HEK293T (cell line): ENCODE measurements at regions not wholly inside any gene's neighbourhood (a gene's known extent, or its start where the extent isn't known, plus 50 kb on each side); places are given as distances from the start of the nearest gene placed in this dataset.
A peak's percentile ranks its signal among the peaks of the same experiment; 100 is the strongest.

ENCODE experiments used
- CTCF ChIA-PET: fragments of 350-600 bp; formaldehyde crosslinking; extraction: SDS; loops from one replicate; lab custom pipeline; 2021; ENCODE audit warnings: antibody characterized with exemption, inconsistent platforms; lab: Yijun Ruan, JAX
- POLR2A ChIA-PET: fragments of 350-600 bp; formaldehyde crosslinking; extraction: SDS; loops from one replicate; lab custom pipeline; 2020; ENCODE audit warnings: antibody characterized with exemption, inconsistent platforms; lab: Yijun Ruan, JAX
- DNase-seq: peaks from one replicate; pipeline ENCODE4 v3.0.0; 2012; ENCODE audit warnings: mixed read lengths; ENCODE audit errors: extremely low spot score
- ARNT ChIP-seq: fragments of 450-650 bp; IDR thresholded peaks from 2 replicates; pipeline ENCODE4 v1.6.1; 2017; ENCODE audit warnings: mild to moderate bottlenecking
- BHLHE40 ChIP-seq: fragments of 450-650 bp; IDR thresholded peaks from 2 replicates; pipeline ENCODE4 v1.6.1; 2016; ENCODE audit warnings: mild to moderate bottlenecking, moderate library complexity, borderline replicate concordance
- CTBP1 ChIP-seq: fragments of 450-650 bp; IDR thresholded peaks from 2 replicates; pipeline ENCODE4 v1.6.1; 2016; ENCODE audit warnings: borderline replicate concordance
- ELF4 ChIP-seq: fragments of 450-650 bp; IDR thresholded peaks from 2 replicates; pipeline ENCODE4 v1.6.1; 2017; ENCODE audit warnings: antibody characterized with exemption
- FOXA1 ChIP-seq: fragments of 450-650 bp; IDR thresholded peaks from 2 replicates; pipeline ENCODE4 v1.6.1; 2016; ENCODE audit warnings: mild to moderate bottlenecking
- FOXK2 ChIP-seq: fragments of 450-650 bp; IDR thresholded peaks from 2 replicates; pipeline ENCODE4 v1.6.1; 2016; ENCODE audit warnings: mild to moderate bottlenecking
- FOXM1 ChIP-seq: fragments of 450-650 bp; IDR thresholded peaks from 2 replicates; pipeline ENCODE4 v1.6.1; 2017; ENCODE audit warnings: mild to moderate bottlenecking, borderline replicate concordance
- HDGF ChIP-seq: fragments of 450-650 bp; IDR thresholded peaks from 2 replicates; pipeline ENCODE4 v1.6.1; 2017; ENCODE audit warnings: antibody characterized with exemption, borderline replicate concordance
- L3MBTL2 ChIP-seq: fragments of 450-650 bp; conservative IDR thresholded peaks from 2 replicates; pipeline ENCODE4 v1.6.1; 2016; ENCODE audit warnings: mild to moderate bottlenecking
- LEF1 ChIP-seq: fragments of 450-650 bp; IDR thresholded peaks from 2 replicates; pipeline ENCODE4 v1.6.1; 2017; ENCODE audit warnings: mild to moderate bottlenecking, borderline replicate concordance
- NFRKB ChIP-seq: fragments of 450-650 bp; IDR thresholded peaks from 2 replicates; pipeline ENCODE4 v1.6.1; 2016; ENCODE audit warnings: mild to moderate bottlenecking, moderate library complexity
- SP1 ChIP-seq: fragments of 450-650 bp; IDR thresholded peaks from 2 replicates; pipeline ENCODE4 v1.6.1; 2017
- SUZ12 ChIP-seq: fragments of 450-650 bp; IDR thresholded peaks from 2 replicates; pipeline ENCODE4 v1.6.1; 2016; ENCODE audit warnings: mild to moderate bottlenecking
- TARDBP ChIP-seq: fragments of 450-650 bp; IDR thresholded peaks from 2 replicates; pipeline ENCODE4 v1.6.1; 2016
- ZNF384 ChIP-seq: fragments of 450-650 bp; IDR thresholded peaks from 2 replicates; pipeline ENCODE4 v1.6.1; 2016
- TF ChIP-seq, protein P1 (sequence below): fragments of 450-650 bp; IDR thresholded peaks from 2 replicates; pipeline ENCODE4 v1.6.1; 2016

DNA sequence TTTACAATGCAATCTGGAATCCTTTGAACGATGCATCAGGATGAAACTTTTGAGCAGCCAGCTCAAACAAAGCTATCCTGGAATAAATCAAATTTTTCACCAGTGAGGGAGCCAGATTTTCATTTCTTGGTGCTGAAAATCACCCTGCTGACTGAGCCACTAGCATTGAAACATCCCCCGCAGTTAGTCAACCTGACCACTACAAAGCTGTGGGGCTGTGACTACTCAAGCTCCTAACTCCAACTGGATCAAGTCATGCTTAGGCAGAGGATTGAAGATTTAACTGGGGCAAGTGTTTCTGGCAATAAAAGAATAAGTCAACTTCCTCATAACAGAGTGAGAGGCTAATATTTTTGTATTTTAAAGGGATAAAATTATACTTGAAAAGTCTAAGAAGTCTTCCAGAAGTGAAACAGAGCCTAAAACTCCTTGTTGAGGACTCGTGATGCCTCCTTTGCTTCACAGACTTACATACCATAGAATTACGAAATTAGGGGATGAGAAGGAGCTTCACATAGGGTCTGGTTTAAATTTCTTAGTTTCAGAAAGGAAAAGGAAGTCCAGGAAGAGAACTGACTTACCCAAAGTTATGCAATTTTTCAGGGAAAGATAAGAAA, 177.8 kb downstream of the SERPINI1 start:
- peak; percentile 39 for DNase-seq
- ChIA-PET POLR2A (no interaction called here), CTCF (interaction anchor here (0.5 to 0.6 kb wide), 2 partner anchors 14 to 1607 kb away, joined by 3 to 4 read pairs; no protein-coding TSS in a partner anchor)
- TF ChIP-seq L3MBTL2, result no peak
- TF ChIP-seq, protein P1, sequence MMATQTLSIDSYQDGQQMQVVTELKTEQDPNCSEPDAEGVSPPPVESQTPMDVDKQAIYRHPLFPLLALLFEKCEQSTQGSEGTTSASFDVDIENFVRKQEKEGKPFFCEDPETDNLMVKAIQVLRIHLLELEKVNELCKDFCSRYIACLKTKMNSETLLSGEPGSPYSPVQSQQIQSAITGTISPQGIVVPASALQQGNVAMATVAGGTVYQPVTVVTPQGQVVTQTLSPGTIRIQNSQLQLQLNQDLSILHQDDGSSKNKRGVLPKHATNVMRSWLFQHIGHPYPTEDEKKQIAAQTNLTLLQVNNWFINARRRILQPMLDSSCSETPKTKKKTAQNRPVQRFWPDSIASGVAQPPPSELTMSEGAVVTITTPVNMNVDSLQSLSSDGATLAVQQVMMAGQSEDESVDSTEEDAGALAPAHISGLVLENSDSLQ, result no peak
- no peak for TF ChIP-seq TARDBP
- no peak for TF ChIP-seq FOXM1
- no peak for TF ChIP-seq BHLHE40
- no peak for TF ChIP-seq ARNT
- TF ChIP-seq SP1, result no peak
- TF ChIP-seq ELF4, result no peak
- no peak for TF ChIP-seq ZNF384
- TF ChIP-seq LEF1, result no peak
- TF ChIP-seq CTBP1, result no peak
- no peak for TF ChIP-seq NFRKB
- no peak for TF ChIP-seq HDGF
- no peak for TF ChIP-seq FOXA1

DNA sequence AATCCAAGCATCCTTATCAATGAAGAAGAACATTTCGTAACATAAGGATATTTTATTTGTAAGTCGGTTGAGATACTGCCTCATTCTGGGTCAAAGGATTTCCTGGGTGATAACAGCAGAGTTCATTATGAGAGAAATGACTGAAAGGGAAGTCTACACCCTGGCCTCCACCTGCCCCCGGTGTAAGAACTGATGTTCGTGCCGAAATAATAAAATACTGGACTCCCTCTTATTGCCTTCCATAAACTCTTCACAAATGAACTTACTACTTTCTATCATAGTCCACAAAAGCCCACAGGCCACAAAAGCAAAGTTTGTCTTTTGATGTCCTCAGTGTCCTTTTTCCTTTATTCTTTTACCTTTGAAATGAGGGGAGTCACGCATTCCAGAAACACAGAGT, 174.4 kb downstream of the SERPINI1 start:
- TF ChIP-seq ARNT, result no peak
- no peak for TF ChIP-seq FOXM1
- TF ChIP-seq BHLHE40, result no peak
- TF ChIP-seq SP1, result no peak
- TF ChIP-seq CTBP1, result no peak
- no peak for TF ChIP-seq L3MBTL2
- TF ChIP-seq FOXK2, result no peak
- no peak for DNase-seq
- CTCF ChIA-PET, result no interaction called here
- POLR2A ChIA-PET, result interaction anchor here (0.9 kb wide), 1 partner anchor 14 kb away, joined by 3 read pairs; no protein-coding TSS in a partner anchor

- ChIA-PET CTCF (interaction anchor here (0.7 kb wide), 1 partner anchor 514 kb away, joined by 3 read pairs; no protein-coding TSS in a partner anchor), POLR2A (interaction anchor here (0.9 kb wide), 1 partner anchor 13 kb away, joined by 3 read pairs; no protein-coding TSS in a partner anchor)
- TF ChIP-seq FOXM1, result no peak
- no peak for TF ChIP-seq LEF1
- no peak for TF ChIP-seq HDGF
- TF ChIP-seq CTBP1, result no peak
- TF ChIP-seq, protein P1, result no peak
- no peak for TF ChIP-seq TARDBP
- TF ChIP-seq SUZ12, result no peak
- TF ChIP-seq L3MBTL2, result no peak
- TF ChIP-seq ZNF384, result no peak
- no peak for TF ChIP-seq SP1
- TF ChIP-seq FOXA1, result no peak
- no peak for TF ChIP-seq NFRKB
- TF ChIP-seq BHLHE40, result no peak
- no peak for TF ChIP-seq ARNT
- no peak for TF ChIP-seq ELF4
- no peak for TF ChIP-seq FOXK2
- no peak for DNase-seq
Observed at GRCh38 chr3:167909504-167909896, 174.0 kb downstream of the SERPINI1 start.

- POLR2A ChIA-PET, result interaction anchor here (0.9 kb wide), 1 partner anchor 13 kb away, joined by 3 read pairs; no protein-coding TSS in a partner anchor
- CTCF ChIA-PET, result interaction anchor here (0.7 kb wide), 2 partner anchors 28 to 513 kb away, joined by 3 to 4 read pairs; no protein-coding TSS in a partner anchor
- no peak for DNase-seq
- TF ChIP-seq TARDBP (no peak), NFRKB (no peak), HDGF (no peak)
- TF ChIP-seq, protein P1, result no peak
Observed at GRCh38 chr3:167908746-167909503, 173.4 kb downstream of the SERPINI1 start.

- CTCF ChIA-PET, result interaction anchor here (0.7 kb wide), 1 partner anchor 28 kb away, joined by 4 read pairs; no protein-coding TSS in a partner anchor
- POLR2A ChIA-PET, result no interaction called here
- no peak for DNase-seq
- TF ChIP-seq FOXA1 (no peak), LEF1 (no peak), HDGF (no peak), ELF4 (no peak), ZNF384 (no peak), ARNT (no peak), BHLHE40 (no peak), FOXK2 (no peak), L3MBTL2 (no peak), SP1 (no peak), CTBP1 (no peak), SUZ12 (no peak), NFRKB (no peak), TARDBP (no peak)
- TF ChIP-seq, protein P1, result no peak
Observed at GRCh38 chr3:167908221-167908620, 172.7 kb downstream of the SERPINI1 start.
